DOHH2 (cell line): ENCODE measurements at regions not wholly inside any gene's neighbourhood (a gene's known extent, or its start where the extent isn't known, plus 50 kb on each side); places are given as distances from the start of the nearest gene placed in this dataset.

Experiments used
- H3F3A ChIP-seq: fragments of 200-600 bp; sonication (generic), shearing (Covaris generic); 2 replicates; pipeline ENCODE4 v1.6.0; 2016; ENCODE audit warnings: antibody characterized with exemption, mild to moderate bottlenecking; ENCODE audit not compliant: control insufficient read depth, insufficient read depth
- H3K27ac ChIP-seq: fragments of 200-600 bp; sonication (generic); 2 replicates; pipeline ENCODE4 v1.5.1; 2014; ENCODE audit warnings: low read depth, mild to moderate bottlenecking, low read length, moderate library complexity
- H3K27me3 ChIP-seq: fragments of 200-600 bp; sonication (generic); 2 replicates; pipeline ENCODE4 v1.6.1; 2014; ENCODE audit warnings: mild to moderate bottlenecking, low read length, mixed read lengths; ENCODE audit not compliant: control insufficient read depth
- H3K36me3 ChIP-seq: fragments of 200-600 bp; sonication (generic); 2 replicates; pipeline ENCODE4 v1.6.1; 2014; ENCODE audit warnings: mild to moderate bottlenecking, low read length, moderate library complexity, mixed read lengths; ENCODE audit not compliant: control insufficient read depth
- H3K4me1 ChIP-seq: fragments of 200-600 bp; sonication (generic); 2 replicates; pipeline ENCODE4 v1.6.1; 2014; ENCODE audit warnings: mild to moderate bottlenecking, low read length, mixed read lengths; ENCODE audit not compliant: control insufficient read depth
- H3K4me2 ChIP-seq: fragments of 200-600 bp; sonication (generic); 2 replicates; pipeline ENCODE4 v1.6.0; 2014; ENCODE audit warnings: mild to moderate bottlenecking, low read length, moderate library complexity
- H3K4me3 ChIP-seq: fragments of 200-600 bp; sonication (generic); 2 replicates; pipeline ENCODE4 v1.5.1; 2014; ENCODE audit warnings: mild to moderate bottlenecking, low read length, mixed read lengths
- H3K79me2 ChIP-seq: fragments of 200-600 bp; sonication (generic); 2 replicates; pipeline ENCODE4 v1.6.1; 2014; ENCODE audit warnings: mild to moderate bottlenecking, low read length, mixed read lengths; ENCODE audit not compliant: control insufficient read depth
- H3K9me2 ChIP-seq: fragments of 200-600 bp; sonication (generic); replicated peaks from 2 replicates; pipeline ENCODE4 v1.6.1; 2014; ENCODE audit warnings: mild to moderate bottlenecking, low read length, mixed read lengths; ENCODE audit not compliant: control insufficient read depth
- H3K9me3 ChIP-seq: fragments of 200-600 bp; sonication (generic); 2 replicates; pipeline ENCODE4 v1.6.1; 2014; ENCODE audit warnings: antibody characterized with exemption, low read length, mixed read lengths; ENCODE audit not compliant: control insufficient read depth, insufficient read depth
- H4K20me1 ChIP-seq: fragments of 200-600 bp; sonication (generic); 2 replicates; pipeline ENCODE4 v1.6.0; 2014; ENCODE audit warnings: low read depth, mild to moderate bottlenecking, antibody characterized with exemption, low read length, moderate library complexity; ENCODE audit not compliant: control insufficient read depth, insufficient read depth
- EZH2phosphoT487 ChIP-seq: fragments of 200-600 bp; sonication (generic); IDR thresholded peaks from 2 replicates; pipeline ENCODE4 v1.6.1; 2017; ENCODE audit warnings: borderline replicate concordance, mild to moderate bottlenecking, antibody characterized with exemption, low read length, moderate library complexity, mixed read lengths
- TF ChIP-seq, protein P1 (sequence below): fragments of 200-600 bp; sonication (generic); IDR thresholded peaks from one replicate; pipeline ENCODE4 v1.5.1; 2014; ENCODE audit warnings: antibody characterized with exemption, mild to moderate bottlenecking, low read depth, low read length; ENCODE audit not compliant: poor library complexity, severe bottlenecking

DNA sequence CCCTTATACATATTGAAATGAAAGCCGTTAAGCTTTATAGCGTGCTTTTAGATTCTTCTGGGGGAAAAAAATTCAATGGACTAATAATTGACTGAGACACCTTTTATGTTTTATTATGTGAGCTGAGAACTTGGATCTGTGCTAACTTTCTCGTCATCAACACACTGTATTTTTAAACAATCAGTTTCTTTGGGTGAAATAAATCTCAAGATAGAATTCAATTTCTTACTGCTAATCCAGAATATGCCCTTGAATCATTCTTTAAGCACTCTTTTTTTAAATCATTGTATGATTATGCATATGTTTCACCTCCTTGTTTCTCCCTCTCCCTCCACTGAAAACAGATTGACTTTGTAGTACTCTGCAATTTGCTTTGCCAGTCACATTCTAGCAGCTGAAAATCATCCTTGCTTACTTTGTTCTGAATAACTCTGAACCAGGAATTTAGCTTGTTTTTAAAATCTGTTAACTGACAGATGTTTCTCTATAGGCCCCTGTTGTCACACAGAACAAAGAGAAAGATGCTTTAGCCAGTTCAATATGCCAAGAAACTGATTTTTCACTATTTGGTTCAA is 81.5 kb downstream of the SLIT2 start:
- H3K4me1 ChIP-seq: no peaks in the 10 kb centered on the region
- no peaks in the 10 kb centered on the region for H3F3A ChIP-seq
- H3K9me2 ChIP-seq: no peaks in the 10 kb centered on the region; the same call in 1 of the 2 replicates
- H3K9me3 ChIP-seq: no peaks in the 10 kb centered on the region
- no peak overlapping the region for H3K4me2 ChIP-seq
- no peak for TF ChIP-seq EZH2phosphoT487
- TF ChIP-seq, protein P1, sequence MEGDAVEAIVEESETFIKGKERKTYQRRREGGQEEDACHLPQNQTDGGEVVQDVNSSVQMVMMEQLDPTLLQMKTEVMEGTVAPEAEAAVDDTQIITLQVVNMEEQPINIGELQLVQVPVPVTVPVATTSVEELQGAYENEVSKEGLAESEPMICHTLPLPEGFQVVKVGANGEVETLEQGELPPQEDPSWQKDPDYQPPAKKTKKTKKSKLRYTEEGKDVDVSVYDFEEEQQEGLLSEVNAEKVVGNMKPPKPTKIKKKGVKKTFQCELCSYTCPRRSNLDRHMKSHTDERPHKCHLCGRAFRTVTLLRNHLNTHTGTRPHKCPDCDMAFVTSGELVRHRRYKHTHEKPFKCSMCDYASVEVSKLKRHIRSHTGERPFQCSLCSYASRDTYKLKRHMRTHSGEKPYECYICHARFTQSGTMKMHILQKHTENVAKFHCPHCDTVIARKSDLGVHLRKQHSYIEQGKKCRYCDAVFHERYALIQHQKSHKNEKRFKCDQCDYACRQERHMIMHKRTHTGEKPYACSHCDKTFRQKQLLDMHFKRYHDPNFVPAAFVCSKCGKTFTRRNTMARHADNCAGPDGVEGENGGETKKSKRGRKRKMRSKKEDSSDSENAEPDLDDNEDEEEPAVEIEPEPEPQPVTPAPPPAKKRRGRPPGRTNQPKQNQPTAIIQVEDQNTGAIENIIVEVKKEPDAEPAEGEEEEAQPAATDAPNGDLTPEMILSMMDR: no peak
- H3K4me3 ChIP-seq: no peak overlapping the region
- no peaks in the 10 kb centered on the region for H4K20me1 ChIP-seq
- no peaks in the 10 kb centered on the region for H3K79me2 ChIP-seq
- no peak overlapping the region for H3K27ac ChIP-seq
- no peaks in the 10 kb centered on the region for H3K36me3 ChIP-seq
- H3K27me3 ChIP-seq: no peaks in the 10 kb centered on the region

DNA sequence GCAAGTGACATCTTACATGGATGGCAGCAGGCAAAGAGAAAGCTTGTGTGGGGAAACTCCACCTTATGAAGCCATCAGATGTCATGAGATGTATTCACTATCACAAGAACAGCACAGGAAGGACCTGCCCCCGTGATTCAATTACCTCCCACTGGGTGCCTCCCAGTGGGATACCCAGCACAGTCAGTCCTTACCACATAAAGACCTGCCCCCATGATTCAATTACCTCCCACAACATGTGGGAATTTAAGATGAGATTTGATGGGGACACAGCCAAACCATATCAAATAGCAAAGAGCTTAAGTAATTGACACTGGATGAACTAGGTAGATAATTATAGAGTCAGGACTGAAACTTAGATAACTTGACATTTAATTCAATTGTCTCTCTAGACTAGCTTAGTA is 85.6 kb downstream of the SLIT2 start:
- TF ChIP-seq, protein P1: no peak
- TF ChIP-seq EZH2phosphoT487: no peak

DNA sequence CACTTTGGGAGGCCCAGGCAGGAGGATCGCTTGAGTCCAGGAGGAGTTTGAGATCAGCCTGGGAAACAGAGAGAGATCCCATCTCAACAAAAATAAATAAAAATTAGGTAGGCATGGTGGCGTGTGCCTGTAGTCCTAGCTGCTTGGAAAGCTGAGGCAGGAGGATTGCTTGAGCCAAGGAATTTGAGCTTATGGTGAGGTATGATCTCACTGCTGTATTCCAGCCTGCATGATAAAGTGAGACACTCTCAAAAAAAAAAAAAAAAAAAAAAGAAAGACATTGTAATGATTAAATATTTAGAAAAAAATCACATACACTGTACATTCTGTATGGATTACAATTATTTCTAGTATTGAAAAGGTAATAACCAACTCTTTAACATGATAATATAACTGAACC is 87.1 kb downstream of the SLIT2 start:
- TF ChIP-seq, protein P1: no peak
- no peak for TF ChIP-seq EZH2phosphoT487
- H3F3A ChIP-seq: no peaks in the 10 kb centered on the region
- H3K9me3 ChIP-seq: no peaks in the 10 kb centered on the region
- H3K27me3 ChIP-seq: no peaks in the 10 kb centered on the region
- H3K9me2 ChIP-seq: no peaks in the 10 kb centered on the region; the same call in 1 of the 2 replicates
- H3K4me1 ChIP-seq: no peaks in the 10 kb centered on the region
- no peaks in the 10 kb centered on the region for H4K20me1 ChIP-seq
- no peaks in the 10 kb centered on the region for H3K79me2 ChIP-seq
- H3K36me3 ChIP-seq: no peaks in the 10 kb centered on the region
- no peak overlapping the region for H3K4me2 ChIP-seq
- no peak overlapping the region for H3K4me3 ChIP-seq
- no peak overlapping the region for H3K27ac ChIP-seq

More for the DNA sequence above, 85.6 kb downstream of the SLIT2 start:
- no peaks in the 10 kb centered on the region for H3K4me1 ChIP-seq
- H3K27me3 ChIP-seq: no peaks in the 10 kb centered on the region
- H3K9me2 ChIP-seq: no peaks in the 10 kb centered on the region; the same call in 1 of the 2 replicates
- H3K27ac ChIP-seq: no peak overlapping the region
- H4K20me1 ChIP-seq: no peaks in the 10 kb centered on the region
- H3K9me3 ChIP-seq: no peaks in the 10 kb centered on the region
- no peaks in the 10 kb centered on the region for H3K79me2 ChIP-seq
- H3K4me3 ChIP-seq: no peak overlapping the region
- no peaks in the 10 kb centered on the region for H3F3A ChIP-seq
- H3K4me2 ChIP-seq: no peak overlapping the region
- no peaks in the 10 kb centered on the region for H3K36me3 ChIP-seq
